ENCODE measurements at regions not wholly inside any gene's neighbourhood (a gene's known extent, or its start where the extent isn't known, plus 50 kb on each side); places are given as distances from the start of the nearest gene placed in this dataset.

DNA sequence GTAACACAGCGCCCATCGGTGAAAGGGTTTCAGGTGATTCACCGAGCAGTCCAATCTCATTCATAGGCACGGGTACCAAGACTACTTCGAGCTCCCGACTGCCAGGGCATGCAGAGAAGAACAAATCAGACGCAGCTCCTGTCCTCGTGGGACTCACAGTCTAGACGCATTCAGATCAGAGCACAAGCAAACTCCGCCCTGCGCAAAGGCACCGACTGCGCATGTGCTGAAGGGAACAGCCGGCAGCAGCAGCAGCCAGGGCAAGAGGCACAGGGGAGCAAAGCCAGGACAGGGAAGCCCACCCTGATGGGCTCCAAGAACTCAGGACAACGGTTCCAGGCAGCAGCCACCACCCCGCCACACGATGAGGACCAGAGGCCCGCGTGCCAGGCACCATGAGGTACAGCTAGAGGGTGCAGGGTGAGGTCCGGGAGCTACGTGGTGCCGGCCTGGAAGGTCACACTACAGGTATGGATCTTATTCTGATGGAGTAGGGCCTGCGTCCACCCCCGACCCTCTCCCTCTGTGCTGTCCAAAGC lies 315.7 kb downstream of the FOXL1 start:
- TF ChIP-seq ZNF175 (tag by site-specific recombination; IDR thresholded peaks at IDR 0.05) = no peak
- TF ChIP-seq ZNF366 (tag by site-specific recombination; conservative IDR thresholded peaks at IDR 0.05) = no peak
